HG03066 (cell line): ENCODE measurements at regions not wholly inside any gene's neighbourhood (a gene's known extent, or its start where the extent isn't known, plus 50 kb on each side); places are given as distances from the start of the nearest gene placed in this dataset.

Source experiments
- ATAC-seq: cut with Tn5 transposase; IDR thresholded peaks from one replicate; pipeline ENCODE4 v1.9.1; 2021; ENCODE audit warnings: low read depth; ENCODE audit not compliant: unreplicated experiment

DNA sequence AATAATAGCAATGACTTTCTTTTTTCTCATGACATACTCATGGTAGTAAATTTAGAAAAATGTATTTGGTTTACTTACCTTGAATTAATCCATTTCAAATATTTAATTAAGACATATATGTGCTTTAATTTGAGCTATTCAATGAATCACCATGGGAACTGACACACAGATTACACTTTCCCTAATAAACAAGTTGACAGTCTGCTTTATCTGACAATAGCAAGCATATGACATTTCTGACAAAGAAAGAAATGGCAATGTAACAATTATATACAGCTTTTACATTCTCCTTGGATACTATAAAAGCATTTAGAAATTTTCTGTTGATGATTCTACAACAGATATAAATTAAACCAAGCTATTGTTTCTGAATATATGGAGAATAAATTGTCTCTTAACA lies 382.5 kb downstream of the CYLC2 start:
- no peak for ATAC-seq

DNA sequence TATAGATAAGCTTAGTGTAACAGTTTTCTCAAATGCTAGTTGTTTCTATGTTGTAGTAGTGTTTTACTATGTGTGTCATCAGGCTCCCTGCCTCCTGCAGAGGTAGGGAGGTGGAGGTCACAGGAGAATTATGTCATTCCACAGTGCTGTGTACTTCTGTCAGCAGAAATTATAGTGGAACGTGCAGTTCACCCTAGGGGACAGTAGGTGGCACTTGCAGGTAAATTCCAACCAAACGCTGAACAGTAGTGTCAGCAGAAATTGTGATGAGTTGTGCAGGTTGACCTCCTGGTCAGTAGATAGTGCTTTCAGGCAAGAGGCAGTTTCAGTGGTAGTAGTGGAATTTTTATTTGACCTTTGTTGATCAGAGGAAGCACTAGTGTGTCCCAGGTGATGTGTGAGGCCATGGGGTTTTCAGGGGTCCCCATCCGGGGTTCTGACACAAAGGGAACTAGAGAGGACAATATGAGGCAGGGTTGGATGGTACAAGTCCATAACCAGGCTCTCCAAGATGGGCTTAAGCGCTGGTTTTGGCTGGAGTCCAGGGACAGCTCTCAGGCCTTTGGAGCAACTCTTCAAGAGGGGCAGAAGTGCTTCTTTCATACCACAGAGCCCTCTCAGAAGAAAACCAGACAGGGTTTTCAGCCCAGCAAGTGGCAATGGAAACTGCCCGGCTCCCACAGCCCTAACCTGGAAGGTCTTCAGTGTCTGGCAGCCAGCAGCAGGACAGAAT lies 402.9 kb downstream of the CYLC2 start:
- peak; percentile 96 for ATAC-seq

DNA sequence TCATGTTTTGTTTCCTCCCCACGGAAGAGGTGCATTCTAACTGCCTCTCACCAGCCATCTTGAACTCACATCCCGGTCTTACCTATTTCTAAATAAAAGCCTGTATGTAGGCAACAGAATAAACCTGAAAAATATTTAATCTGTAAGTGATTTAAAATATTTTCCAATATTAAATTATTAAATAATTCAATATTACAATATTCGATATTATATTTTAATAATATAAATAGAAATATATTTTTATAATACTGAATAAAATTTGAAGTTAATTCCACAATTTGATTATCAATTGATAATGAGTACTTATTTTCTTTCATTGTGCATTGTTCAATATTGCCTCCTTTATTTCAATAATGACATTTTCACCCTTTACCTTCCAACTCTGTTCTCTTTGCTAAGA lies 404.4 kb downstream of the CYLC2 start:
- no peak for ATAC-seq

DNA sequence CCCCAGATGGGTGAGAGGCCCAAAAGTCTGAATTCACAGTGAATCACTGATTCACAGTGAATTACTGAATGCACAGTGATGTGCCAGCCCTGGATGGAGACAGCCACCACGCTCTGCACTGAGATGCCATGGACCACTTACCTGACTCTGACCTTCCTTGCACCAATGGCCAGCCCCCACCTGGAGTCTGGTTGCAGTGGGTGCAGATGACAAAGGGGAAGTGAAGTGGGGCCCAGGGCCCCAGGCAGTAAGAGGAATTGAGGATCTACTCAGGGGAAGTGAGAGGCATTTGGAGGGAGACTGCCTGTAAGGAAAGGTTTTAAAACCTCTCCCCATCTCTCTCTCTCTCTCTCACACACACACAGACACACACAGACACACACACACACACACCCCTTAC lies 412.1 kb downstream of the CYLC2 start:
- ATAC-seq = no peak

DNA sequence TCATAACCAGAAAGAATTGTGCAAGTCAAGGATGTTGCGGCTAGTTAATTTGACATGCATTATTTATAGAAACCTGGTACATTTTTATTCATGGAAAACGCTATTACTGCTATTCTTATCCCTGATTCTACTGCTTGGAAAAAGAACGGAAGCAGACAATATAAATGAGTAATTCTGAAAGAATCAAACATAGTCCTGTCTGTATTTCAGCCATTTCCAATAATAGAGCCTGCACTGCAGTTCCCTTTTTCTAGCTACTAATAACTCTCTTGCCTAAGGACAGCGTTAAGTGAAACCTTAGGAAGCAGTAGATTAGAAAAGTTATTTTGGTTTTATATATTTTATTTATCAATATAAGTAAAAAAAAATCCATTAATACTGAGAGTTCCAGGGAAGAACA lies 414.9 kb downstream of the CYLC2 start:
- ATAC-seq = no peak

DNA sequence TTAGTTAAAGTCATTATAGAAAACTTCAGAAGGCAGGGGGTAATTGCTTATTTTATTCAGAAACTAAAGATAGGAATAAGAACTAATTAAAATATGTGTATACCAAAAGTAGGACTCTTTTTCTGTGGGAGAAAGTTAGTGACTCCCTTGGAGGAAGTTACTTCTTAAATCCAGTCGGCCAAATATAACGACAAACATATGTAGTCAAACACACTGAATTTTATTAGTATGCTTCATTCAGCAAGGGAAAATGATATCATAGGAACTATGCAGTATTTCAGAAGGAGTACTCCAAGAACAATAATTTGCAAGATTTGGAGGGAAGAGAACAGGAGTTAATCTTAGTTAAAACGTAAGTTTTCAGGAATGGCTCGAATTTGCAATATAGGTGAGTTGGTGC lies 432.6 kb downstream of the CYLC2 start:
- no peak for ATAC-seq

DNA sequence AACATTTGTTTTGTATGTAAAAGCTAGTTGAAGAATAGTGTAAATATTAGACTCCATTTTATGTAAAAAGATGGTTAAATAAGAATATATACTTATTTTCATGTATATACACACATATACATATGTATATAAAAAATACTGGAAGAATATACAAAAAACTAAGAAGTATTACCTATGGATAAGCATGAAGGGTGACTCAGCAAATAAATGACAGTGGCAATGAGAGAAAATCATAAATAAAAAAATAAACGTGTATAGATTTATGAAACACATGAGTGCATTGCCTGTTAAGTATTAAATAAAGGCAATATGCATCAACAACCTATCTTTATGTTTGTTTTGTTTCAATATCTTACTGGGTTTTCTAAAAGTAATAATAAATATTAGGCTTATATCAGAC lies 435.3 kb downstream of the CYLC2 start:
- ATAC-seq = no peak

DNA sequence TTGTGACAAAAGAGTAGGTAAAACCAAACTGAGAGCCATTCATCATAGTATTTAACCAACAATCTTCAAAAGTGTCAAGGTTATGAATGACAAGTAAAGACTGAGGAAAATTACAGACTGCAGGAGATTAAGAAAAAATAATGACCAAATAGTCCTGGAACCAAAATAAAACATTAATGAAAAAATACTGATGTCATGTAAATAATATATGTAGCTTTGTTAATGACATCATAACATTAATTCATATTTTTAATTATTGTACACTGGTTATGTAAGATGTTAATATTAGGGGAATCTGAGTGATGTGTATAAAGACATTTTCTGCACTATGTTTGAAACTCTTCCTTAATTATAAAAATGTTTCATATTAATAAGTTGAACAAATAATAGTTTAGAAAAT lies 436.7 kb downstream of the CYLC2 start:
- no peak for ATAC-seq

DNA sequence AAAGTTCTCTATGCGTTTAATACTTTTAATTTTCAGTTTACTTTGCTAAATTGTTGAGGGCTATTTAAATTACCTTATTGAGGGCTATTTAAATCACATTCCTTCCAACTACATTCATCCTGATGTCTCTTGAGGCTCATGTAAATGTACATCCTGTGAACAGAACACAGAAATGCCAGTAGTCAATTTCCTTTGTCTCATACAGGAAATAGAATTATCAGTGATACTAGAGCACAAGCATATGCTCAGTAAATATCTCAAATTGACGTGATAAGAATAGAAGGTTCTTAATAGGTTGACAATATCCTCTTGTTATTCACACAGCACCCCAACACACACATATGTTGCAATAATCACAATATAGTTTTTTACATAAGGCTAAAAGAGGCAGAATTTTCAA lies 449.0 kb downstream of the CYLC2 start:
- no peak for ATAC-seq

DNA sequence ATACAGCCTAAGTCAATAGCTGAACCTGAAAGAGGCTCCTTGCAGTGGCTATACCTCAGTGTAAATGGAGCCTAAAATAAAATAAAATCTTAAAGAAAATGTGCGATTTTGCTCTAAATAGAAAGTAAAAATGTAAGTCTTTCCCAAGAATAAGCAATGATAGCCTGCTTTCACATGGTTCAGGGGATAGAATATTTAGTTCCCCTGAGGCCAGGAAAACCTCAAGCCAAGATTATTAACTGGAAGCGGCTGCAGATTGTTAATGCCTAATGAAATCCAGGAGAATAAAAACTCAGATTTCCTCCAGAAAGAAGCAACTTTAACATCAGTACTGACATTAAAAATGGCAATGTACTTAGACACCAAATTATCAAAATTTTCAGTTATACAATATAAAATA lies 463.7 kb downstream of the CYLC2 start:
- ATAC-seq = no peak

DNA sequence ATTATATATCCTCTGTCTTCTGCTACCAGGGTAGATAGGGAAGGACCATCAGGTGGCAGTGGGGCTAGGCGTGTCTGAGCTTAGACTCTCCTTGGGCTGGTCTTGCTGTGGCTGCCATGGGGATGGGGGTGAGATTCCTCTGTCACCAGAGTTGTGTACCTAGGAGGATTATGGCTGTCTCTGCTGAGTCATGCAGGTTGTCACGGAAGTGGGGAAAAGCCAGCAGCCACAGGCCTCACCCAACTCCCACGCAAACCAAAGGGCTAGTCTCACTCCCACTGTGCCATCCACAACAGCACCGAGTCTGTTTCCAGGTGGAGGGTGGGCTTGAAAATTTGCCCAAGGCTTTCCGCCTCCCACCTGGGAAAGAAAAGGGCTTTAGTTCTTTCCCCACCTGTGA lies 476.1 kb downstream of the CYLC2 start:
- ATAC-seq = no peak

DNA sequence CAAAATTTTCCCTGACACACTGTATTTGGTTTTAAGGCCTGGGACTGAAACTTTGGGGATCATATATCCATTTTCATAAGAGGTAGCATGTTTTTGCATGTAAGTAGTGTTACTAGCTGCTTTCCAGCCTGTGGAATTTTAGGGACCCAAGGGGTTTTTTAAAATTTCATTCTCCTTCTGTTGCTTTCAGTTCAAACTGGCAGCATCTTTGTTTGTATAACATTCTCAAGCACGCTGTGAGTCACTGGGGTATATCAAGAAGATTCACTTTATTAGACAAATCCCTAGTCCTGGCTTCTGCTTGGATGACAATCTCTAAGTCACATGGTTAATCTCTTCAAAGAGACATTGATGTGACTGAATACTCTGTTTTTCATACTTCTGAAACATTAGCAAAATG lies 479.0 kb downstream of the CYLC2 start:
- no peak for ATAC-seq

DNA sequence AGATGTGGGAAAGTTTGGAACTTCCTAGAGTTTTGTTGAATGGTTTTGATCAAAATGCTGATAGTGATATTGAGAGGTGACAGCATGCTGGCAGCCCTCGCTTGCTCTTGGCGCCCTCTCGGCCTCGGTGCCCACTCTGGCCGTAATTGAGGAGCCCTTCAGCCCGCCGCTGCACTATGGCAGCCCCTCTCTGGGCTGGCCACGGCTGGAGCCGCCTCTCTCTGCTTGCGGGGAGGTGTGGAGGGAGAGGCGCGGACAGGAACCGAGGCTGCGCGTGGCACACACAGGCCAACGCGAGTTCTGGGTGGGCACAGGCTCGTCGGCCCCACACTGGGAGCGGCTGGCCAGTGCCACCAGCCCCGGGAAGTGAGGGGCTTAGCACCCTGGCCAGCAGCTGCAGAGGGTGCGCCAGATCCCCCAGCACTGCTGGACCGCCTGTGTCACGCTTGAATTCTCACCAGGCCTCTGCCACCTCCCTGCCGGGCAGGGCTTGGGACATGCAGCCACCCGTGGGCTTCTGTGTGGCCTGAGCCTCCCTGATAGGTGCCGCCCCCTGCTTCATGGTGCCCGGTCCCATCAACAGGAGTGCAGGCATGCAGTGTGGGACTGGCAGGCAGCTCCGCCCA lies 488.5 kb downstream of the CYLC2 start:
- ATAC-seq = no peak

DNA sequence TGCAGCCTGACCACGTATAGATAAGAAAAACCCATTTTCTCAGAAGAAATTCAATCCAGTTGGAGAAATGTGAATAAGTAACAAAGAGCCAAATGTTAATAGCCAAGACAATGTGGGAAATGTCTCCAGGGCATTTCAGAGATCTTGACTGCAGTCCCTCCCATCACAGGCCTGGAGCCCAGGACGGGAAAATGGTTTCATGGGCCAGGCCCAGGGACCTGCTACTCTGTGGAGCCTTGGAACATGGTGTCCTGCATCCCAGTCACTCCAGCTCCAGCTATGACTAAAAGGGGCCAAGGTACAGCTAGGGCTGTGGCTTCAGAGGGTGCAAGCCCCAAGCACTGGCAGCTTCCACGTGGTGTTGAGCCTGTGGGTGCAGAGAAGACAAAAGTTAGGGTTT lies 490.0 kb downstream of the CYLC2 start:
- no peak for ATAC-seq

DNA sequence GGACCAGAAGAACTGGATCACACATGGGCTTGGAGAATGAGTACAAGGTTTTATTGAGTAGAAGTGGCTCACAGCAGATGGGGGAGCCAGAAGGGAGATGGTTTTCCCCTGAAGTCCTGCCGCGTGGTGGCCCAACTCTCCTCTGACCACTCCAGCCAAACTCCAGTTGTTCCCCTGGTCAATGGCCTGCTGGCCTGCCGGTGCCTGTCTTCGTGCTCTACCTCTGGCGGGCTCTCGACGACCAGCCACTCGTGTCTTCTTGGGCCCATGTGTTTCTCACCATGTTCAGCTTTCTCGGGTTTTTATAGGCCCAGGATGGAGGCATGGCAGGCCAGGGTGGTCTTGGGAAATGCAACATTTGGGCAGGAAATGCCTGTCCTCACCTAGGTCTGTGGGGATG lies 519.6 kb downstream of the CYLC2 start:
- ATAC-seq = no peak

DNA sequence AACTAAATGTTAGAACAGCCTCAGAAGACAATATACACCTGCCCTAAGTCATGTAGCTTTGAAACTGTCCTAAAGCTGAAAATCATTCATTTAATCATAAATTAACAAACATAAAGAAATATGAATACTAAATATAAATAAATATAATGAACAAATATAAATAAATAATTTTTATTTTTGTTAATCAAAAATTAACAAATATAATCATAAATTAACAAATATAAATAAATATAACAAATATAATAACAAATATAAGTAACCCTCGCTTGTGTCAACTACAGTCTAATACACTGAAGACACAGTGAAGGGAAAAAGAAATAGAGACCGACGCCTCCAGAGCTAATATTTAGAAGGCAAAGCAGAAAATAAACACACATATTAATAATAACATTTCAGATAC lies 527.3 kb downstream of the CYLC2 start:
- ATAC-seq = no peak

DNA sequence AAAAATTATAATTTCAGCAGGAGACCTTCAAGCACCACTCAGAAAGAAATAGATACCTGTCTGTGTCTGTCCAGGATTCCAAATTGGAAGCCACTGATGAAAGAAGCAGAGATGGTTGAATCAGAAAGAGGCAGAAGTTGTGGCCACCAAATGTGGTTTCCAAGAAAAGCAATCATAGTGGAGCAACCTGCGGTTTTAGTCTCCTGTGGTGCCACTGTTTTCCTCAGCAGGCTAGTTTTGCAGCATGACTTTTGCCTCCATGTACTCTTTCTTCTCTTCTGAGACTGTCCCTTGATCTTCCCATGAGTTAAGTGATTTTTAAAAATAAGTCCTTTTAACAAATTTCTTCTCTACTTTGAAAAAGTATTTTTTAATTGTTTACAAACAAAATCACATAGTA lies 535.8 kb downstream of the CYLC2 start:
- ATAC-seq = no peak

DNA sequence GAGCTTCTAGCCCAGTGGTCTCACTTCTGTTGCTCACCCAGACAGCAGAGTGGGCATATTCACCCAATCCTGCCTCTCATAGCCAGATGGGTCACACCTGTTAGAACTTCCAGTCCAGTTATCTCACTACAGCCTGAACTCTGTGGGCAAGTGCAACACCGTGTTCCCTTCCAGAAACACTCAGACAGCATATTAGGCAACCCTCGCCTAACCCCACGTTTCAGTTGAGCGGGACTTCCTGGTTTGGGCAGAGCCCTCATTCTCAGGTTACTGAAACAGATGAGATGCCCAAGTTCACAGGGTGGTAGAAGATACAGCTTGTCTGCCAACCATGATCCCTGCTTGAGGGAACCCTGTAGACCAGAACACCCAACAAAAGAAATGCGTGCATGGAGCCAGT lies 538.2 kb downstream of the CYLC2 start:
- ATAC-seq = no peak

DNA sequence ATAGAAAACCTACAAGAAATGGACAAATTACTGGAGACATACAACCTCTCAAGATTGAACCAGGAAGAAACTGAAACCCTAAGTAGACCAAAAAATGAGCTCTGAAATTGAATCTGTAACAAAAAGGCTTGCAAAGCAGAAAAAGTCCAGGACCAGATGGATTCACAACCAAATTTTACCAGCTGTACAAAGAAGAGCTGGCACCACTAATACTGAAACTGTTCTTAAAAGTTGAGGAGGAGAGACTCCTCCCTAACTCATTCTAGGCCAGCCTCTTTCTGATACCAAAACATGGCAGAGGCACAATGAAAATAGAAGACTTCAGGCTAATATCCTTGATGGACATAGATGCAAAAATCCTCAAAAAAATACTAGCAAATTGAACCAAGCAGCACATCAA lies 542.3 kb downstream of the CYLC2 start:
- no peak for ATAC-seq

DNA sequence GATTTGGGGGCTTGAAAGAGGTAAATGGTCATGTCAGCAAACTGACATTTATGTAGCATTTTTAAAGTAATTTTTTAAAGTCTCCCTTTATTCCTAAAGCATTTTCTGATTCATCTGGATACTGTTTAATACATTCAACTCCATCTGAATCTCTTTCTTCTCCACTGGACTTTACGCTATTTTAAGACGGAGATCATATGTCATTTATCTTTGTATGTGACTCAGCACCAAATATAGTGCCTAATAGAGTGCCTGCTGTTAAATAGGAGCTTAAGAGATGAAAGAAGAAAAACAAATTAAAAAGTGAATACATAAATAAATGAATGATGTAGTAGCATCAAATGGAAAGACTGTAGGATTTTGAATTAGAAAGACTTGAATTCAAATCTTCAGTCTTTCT lies 548.8 kb upstream of the SMC2 start:
- ATAC-seq = no peak

DNA sequence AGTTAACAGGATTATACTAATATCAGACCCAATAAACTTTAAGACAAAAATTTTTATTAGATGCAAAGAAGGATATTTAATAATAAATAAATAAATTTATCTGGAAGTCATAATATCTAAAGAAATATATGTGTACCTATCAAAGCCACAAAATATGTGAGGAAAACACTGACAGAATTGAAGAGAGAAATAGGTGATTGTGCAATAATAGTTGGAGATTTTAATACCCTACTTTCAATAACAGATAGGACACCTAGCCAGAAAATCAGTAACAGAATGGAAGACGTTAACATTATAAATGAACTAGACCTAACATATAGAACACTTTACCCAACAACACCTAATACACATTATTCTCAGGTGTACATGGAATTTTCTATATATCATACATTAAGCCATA lies 541.4 kb upstream of the SMC2 start:
- no peak for ATAC-seq

DNA sequence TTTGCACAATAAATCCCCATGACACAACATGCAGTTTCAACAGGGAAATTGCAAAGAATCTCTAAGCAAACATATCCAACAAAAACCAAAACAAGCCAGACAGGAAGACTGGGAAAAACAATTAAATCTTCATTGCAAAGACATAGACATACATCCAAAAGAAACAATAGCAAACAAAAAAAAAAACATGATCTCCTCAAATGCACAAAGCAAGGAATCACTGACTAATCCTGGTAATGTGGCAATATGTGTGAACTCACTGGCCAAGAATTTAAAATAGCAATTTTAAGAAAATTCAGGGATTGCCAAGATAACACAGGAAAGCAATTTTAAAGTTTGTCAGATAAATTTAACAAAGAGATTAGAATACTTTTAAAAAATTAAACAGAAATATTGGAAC lies 520.1 kb upstream of the SMC2 start:
- no peak for ATAC-seq

DNA sequence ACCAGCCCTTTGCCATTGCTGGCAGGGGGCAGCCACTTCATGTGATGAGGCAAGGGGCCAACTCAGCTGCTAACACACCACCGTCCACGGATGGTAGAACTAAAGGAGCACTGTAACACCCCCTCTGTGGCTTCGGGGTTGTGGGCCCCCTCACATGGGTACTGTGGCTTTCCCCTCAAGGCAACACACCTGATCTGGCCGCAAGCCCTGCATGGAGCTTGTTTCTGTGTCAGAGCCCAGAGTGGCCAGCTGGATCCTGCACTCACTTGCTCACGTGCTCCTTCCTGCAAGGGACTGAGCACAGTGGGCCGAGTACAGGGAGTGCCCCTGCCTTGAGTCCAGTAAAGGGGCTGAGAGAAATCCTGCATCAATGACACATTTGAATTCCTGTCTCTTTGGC lies 507.4 kb upstream of the SMC2 start:
- no peak for ATAC-seq
